Kidney tubule cell (primary cell): ENCODE measurements at regions not wholly inside any gene's neighbourhood (a gene's known extent, or its start where the extent isn't known, plus 50 kb on each side); places are given as distances from the start of the nearest gene placed in this dataset.
"Not testable (repeated sequence)": the region's sequence is repeated elsewhere in the genome, so short reads cannot be mapped to it uniquely, and the experiment has no call there.

ENCODE experiments used
- DNase-seq: peaks from one replicate; pipeline ENCODE4 v3.0.0-alpha.2; 2018; ENCODE audit warnings: low spot score

- DNase-seq, result no peak
Measured at GRCh38 chr12:79991586-79991985, 56.7 kb upstream of the PPP1R12A start.

- not testable (repeated sequence) for DNase-seq
Measured at GRCh38 chr12:79990509-79991338, 55.8 kb upstream of the PPP1R12A start.

DNA sequence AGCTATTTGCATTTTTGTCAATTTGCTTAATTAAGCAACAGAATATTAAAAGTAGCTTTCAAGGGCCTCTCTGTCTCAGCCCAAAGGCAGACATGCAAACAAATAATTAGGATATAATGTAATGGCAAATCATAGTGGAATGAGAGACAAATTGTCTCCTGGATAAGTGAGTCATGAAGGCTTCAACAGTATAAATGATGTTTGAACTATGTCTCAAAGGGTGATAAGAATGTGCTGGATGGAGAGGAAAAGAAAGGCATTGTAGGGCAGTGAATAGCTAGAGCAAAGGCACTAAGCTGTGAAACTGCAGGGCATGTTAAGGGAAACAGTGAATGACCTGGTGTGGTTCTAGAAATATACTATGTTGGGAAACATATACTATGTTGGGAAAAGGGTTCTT is 53.5 kb upstream of the PPP1R12A start:
- DNase-seq, result peak; percentile 49

DNA sequence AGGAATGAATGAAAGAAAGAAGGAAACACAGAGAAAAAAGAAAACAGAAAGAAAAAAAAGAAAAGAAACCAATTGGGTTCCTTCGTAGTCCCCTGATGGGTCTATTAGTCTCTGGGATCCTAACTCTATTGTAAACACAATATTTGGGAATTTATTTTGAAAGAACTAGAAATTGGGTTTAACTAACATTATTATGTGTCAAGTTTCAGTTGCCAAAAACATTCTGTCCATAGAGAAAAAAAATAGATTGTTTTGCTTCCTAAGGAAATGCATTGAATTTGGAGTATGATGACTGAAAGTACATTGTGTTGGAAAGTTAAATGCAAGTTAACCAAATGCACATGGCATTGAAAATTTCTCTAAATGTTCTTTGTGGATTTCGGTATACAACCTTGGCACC is 52.8 kb upstream of the PPP1R12A start:
- DNase-seq, result no peak
